Body of pancreas (tissue), 4 donors: ENCODE measurements at regions not wholly inside any gene's neighbourhood (a gene's known extent, or its start where the extent isn't known, plus 50 kb on each side); places are given as distances from the start of the nearest gene placed in this dataset.
"Not testable (repeated sequence)": the region's sequence is repeated elsewhere in the genome, so short reads cannot be mapped to it uniquely, and the experiment has no call there.

ENCODE experiments used
- CTCF ChIP-seq, 7 experiments: fragments of 450-650 bp in 4 of 7; fragments of 200-600 bp in 3 of 7; sonication (generic) in 3 of 7; IDR thresholded peaks; one replicate each; pipeline ENCODE4 v1.5.1; 2016 to 2019; ENCODE audit warnings: antibody characterized with exemption in 7 of 7
- POLR2A ChIP-seq, 3 donors: fragments of 450-650 bp; IDR thresholded peaks; one replicate each; pipeline ENCODE4 v1.6.1; 2016; ENCODE audit warnings: antibody characterized with exemption in 3 of 3, mild to moderate bottlenecking in 2 of 3

GRCh38 chr21:13979608-13980007, 231.1 kb downstream of the LIPI start:
- TF ChIP-seq CTCF, POLR2A (IDR thresholded peaks at IDR 0.05): not testable (repeated sequence)
